Peyer's patch (tissue), 4 donors: ENCODE measurements at regions not wholly inside any gene's neighbourhood (a gene's known extent, or its start where the extent isn't known, plus 50 kb on each side); places are given as distances from the start of the nearest gene placed in this dataset.

Experiments
- CTCF ChIP-seq, 6 experiments: fragments of 450-650 bp in 4 of 6; fragments of 200-600 bp in 2 of 6; sonication (generic) in 1 of 6; IDR thresholded peaks; one replicate each; pipeline ENCODE4 v1.5.1; 2017 to 2019; ENCODE audit warnings: antibody characterized with exemption in 6 of 6, mild to moderate bottlenecking in 3 of 6, moderate library complexity in 1 of 6
- POLR2A ChIP-seq, 2 donors: fragments of 450-650 bp; IDR thresholded peaks; one replicate each; pipeline ENCODE4 v1.5.1; 2017; ENCODE audit warnings: antibody characterized with exemption in 2 of 2, mild to moderate bottlenecking in 2 of 2, moderate library complexity in 2 of 2

- TF ChIP-seq CTCF (IDR thresholded peaks at IDR 0.05), result no peak
- no peak for TF ChIP-seq POLR2A (IDR thresholded peaks at IDR 0.05)
Observed at GRCh38 chr20:22825076-22825475, 210.0 kb upstream of the SSTR4 start.
